22Rv1 (cell line): ENCODE measurements at regions not wholly inside any gene's neighbourhood (a gene's known extent, or its start where the extent isn't known, plus 50 kb on each side); places are given as distances from the start of the nearest gene placed in this dataset.

Experiments used
- CTCF ChIP-seq: fragments of 450-650 bp; IDR thresholded peaks from 2 replicates; pipeline ENCODE4 v1.5.1; 2017; ENCODE audit warnings: mild to moderate bottlenecking
- ZFX ChIP-seq: fragments of 450-650 bp; IDR thresholded peaks from 2 replicates; pipeline ENCODE4 v1.6.1; 2017; ENCODE audit warnings: antibody characterized with exemption, borderline replicate concordance

- TF ChIP-seq CTCF (no peak), ZFX (no peak)
Observed at GRCh38 chr4:100949350-100949935, 397.9 kb downstream of the PPP3CA start.
